HG03521 (cell line): ENCODE measurements at regions not wholly inside any gene's neighbourhood (a gene's known extent, or its start where the extent isn't known, plus 50 kb on each side); places are given as distances from the start of the nearest gene placed in this dataset.
"Not testable (repeated sequence)": the region's sequence is repeated elsewhere in the genome, so short reads cannot be mapped to it uniquely, and the experiment has no call there.

Experiments used
- ATAC-seq: cut with Tn5 transposase; IDR thresholded peaks from one replicate; pipeline ENCODE4 v1.9.1; 2021; ENCODE audit warnings: mild to moderate bottlenecking, moderate library complexity; ENCODE audit not compliant: unreplicated experiment

DNA sequence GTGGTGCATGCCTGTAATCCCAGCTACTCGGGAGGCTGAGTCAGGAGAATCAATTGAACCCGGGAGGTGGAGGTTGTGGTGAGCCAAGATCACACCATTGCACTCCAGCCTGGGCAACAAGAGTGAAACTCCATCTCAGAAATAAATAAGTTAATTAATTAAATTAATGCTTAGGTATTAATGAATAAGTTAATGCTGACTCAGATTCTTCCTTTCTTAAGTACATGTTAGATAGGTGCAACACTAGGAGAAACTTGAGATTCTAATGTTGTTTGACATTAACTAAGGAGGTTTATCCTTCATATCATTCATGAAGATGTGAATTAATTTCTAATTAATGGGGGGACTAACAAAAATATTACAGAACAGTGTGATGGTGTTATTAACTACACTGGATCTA is 812.6 kb upstream of the SPRY2 start:
- no peak for ATAC-seq

DNA sequence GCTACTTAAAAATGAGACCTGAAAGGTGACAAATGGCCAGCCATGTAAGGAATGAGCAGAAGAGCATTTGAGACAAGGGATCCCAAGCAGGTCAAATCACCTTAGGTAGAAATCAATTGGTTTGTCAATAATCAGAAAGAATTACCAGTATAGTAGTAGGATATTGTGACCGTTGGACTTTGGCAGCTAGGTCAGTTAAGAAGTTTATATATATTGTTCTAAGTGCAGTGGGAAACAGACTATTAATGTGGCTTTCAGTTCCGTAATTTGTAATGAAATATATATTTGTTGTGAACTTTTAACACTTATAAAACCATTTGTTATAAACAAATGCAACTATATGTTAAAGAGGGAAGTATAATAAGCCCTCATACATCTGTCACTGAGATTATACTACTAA is 807.9 kb upstream of the SPRY2 start:
- ATAC-seq: no peak

DNA sequence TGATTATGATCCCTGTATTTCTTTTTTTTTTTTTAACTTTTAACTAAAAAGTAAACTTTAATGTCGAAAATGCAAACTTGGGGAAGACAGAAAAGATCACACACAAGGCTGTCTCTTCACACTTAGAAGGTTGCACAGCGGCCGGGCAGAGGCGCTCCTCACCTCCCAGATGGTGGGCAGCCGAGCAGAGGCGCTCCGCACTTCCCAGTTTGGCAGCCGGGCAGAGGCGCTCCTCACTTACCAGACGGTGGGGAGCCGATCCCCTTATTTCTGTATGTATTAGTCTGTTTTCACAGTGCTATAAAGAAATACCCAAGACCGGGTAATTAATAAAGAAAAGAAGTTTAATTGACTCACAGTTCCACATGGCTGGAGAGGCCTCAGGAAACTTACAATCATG is 805.6 kb upstream of the SPRY2 start:
- not testable (repeated sequence) for ATAC-seq

DNA sequence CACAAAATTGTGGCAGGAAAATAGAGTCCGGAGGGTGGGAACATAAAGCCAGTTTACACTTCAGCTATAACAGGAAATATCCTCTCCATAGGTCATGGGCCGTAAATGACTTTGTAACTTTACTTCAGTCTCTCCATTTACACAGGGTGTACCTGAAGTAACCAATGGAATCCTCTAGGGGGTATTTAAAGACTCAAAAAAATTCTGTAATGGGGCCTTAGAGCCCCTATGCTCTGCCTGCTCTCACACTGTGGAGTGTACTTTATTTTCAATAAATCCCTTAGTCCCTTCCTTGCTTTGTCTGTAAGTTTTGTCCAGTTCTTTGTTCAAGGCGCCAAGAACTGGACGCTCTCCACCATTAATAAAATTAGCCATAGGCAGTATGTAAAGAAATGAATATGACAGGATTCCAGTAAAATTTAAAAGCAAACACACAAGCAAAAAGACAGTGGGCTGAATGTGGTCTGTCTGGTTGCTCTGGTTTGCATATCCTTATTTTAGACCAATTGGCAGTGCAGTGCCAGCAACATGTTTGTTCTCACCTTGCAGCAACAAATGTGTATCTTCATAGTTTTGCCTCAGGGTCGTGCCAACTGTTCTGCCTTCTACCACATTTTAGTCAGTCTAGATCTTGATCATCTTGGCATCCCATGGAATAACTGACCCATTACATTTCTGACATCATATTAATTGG is 801.5 kb upstream of the SPRY2 start:
- no peak for ATAC-seq

DNA sequence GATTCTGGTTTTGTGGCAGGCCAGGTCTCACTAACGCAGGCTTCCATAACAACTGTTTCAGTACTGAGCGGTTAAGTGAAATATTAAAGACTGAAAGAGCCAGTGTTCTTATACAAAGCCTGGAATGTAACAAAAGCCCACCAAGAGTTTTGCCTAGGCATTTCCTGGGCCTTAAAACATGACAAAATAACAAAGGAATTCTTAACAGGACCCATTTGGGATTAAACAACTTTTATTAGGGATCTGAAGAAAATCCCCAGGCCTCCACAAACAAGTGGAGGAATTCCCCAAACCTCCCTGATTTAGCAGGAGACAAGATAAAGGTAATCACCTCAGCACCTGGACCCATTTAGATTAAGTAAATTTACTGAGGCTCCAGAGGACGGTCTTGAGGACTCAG is 799.7 kb upstream of the SPRY2 start:
- ATAC-seq: no peak

DNA sequence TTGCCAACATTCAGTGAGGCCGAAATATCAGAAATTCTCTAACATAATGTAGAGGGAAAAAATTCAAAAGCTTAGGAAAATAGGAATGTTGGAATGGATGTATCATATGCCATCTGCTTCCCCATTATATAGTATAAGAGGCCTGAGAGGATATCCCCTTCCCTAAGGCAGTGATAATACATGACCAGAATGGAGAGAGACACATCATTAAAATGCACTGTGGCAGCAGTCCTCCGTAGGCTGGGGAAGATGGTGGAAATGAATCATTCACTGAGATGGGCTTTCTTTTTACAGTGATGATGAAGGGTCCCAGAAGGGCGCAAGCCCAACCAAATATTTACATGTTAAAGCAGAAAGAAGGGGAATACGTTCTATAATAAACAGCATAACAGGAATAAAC is 799.1 kb upstream of the SPRY2 start:
- ATAC-seq: no peak

DNA sequence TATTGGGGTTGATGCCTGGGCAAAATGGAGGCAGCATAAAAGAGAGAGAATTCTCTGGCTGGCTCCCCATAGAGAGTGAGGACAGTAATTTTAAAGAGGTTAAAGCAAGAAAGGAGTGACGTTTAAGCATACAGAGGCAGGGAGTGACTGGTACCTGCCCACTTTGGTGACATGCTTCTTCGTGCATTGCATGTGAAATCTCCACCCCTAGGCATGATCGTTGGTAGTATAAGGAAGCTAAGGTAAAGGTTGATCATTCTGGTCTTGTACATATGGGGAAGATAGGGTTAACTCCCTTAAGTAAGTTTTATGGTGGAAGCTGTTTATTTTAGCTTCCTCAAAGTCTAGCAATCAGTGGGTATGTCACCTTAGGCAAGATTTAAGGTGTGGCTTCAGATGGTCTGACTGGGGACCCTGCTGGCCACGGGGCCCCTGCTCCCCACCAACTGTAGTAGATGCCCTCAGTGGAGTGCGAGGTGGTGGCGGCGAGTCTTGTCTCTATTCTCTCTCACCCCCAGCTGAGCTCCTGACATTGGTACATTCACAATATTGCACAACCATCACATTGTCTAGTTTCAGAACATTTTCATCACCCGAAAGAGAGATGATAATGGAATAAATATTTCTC is 797.5 kb upstream of the SPRY2 start:
- ATAC-seq: no peak

DNA sequence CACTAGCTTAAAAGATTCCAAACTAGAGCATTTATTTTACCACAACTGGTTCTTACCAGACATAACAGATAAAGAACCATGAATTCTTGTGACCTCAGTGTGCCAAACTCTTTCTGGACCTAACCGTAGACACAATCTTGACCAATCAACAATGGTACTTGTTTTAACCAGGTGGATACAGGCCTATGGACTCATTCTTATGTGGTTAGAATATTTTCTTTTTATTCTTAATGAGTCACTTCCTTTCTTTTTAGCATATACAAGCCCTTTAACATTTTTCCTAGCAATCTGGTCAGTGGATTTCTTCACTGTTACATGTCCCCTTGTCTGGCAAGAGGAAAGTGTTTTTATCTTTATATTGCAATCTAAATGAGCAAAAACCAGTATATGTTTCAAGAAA is 792.1 kb upstream of the SPRY2 start:
- ATAC-seq: no peak

DNA sequence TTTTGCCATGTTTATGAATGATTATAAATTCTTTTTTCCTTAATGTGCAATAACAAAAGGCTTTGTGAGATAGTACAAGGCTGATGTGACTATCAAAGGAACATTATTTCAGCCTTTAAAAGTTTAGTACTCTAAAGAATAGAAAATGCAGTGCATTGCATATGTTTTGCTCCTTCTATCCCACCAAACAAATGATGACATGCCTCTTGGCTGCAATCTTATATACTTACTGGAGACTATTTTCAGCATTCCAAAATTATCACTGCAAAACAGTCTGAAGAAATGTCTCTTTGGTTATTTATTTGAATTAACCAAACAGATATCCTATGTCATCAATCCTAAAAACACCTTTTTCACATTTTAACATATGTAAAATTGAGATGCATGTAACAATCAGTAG is 776.5 kb upstream of the SPRY2 start:
- no peak for ATAC-seq

DNA sequence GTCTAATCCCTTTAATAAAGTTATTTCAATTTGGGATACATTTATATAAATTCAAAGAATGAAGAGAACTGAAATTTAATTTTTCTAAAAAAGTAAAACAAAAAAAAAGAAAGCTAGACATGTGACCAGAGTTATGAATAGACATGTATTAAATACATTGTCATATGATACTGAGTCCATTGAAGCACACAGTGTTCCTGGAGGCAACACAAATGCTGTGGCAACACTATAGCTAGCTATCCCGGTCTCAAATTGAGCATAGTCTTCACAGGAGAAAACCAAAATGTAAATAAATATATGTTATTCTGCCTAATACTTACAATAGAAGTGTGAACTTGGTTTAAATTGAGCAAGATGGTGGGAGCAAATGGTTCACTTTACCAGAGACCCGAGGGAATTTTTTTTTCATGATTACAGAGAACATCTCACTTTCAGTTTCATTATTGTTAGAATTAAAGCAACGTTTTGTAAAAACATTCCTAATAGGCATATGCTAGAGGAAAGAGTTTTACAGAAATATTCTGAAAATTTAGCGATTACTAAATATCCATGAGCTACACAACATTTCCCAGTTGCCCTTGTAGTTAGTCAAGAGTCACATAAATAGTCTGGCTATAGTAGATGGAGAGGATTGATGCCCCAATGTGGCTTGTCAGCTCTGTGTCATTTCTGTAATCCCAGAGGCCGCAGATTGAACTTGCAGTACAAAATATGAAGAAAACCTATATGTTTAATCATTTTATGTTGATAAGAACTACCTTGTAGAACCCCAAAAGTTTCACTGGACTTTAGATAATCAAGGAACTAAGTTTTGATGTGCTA is 775.7 kb upstream of the SPRY2 start:
- ATAC-seq: no peak

DNA sequence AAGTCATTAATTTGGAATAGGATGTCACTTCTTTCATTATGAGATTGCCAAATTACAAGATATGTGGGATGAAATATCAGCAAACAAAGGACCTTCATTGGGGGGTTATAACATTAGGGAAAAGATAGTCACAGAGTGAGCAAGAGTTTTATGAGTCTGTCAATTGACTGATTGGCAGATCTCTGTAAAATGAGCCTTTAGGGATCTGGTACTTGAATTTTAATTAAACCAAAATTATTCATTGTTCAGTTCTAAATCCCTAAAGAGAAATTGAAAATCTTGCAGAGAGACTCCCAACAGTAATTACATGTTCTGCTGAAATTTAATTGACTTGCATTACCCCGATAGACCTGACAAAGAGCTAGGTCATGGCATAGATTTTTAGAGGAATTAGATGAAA is 768.1 kb upstream of the SPRY2 start:
- ATAC-seq: no peak

DNA sequence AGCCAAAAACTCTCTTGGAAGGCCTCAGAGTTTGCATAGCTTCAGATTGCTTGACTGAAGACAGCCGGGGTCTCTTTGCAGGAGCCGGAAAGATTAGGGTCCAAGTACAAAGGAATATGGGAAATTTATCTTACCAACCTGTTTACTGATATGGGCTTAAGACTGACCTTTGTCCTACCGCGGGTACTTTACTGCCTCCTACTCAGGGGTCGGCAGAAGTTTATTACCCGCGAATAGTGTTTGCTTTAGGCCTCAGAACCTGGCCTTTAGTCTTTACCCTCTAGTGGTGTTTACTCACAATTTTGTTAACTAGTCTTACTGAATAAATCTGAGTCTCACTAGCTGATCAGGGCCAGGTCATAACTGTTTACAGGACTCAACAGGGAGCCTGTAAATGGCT is 765.4 kb upstream of the SPRY2 start:
- no peak for ATAC-seq

DNA sequence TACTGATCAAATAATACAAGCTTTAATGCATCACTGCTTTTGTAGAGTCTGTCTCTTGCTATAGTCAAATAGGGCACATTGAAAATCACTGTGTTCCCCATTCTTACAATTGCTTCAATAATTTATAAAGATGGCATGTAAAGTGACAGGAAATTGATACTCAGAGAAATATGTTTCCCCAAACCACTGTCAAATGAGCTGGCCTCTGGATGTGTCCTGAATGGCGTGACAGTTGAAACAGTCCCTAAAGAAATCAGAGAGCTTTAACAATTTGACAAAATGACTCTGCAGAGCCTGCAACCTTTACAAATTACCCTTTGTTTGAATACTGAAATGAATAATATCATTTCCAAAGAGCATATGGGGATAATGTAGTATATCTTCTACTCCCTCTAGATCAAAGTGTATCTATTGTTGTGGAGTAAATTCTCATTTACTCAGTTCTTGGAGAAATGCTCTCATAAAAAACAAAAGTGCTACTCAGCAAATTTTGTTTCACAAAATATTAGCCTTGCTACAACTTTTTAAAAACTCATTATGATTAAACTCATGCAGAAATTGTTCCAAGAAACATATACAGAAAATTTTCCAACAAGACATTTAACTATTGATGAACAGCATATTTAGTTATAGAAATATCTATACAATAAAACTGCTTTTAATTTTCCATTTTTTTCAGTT is 763.2 kb upstream of the SPRY2 start:
- ATAC-seq: no peak

DNA sequence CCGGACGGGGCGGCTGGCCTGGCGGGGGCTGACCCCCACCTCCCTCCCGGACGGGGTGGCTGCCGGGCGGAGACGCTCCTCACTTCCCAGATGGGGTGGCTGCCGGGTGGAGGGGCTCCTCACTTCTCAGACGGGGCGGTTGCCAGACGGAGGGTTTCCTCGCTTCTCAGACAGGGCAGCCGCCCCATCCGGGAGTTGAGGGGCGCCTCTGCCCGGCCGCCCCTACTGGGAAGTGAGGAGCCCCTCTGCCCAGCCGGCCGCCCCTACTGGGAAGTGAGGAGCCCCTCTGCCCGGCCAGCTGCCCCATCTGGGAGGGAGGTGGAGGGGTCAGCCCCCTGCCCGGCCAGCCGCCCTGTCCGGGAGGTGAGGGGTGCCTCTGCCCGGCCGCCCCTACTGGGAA is 761.1 kb upstream of the SPRY2 start:
- not testable (repeated sequence) for ATAC-seq

DNA sequence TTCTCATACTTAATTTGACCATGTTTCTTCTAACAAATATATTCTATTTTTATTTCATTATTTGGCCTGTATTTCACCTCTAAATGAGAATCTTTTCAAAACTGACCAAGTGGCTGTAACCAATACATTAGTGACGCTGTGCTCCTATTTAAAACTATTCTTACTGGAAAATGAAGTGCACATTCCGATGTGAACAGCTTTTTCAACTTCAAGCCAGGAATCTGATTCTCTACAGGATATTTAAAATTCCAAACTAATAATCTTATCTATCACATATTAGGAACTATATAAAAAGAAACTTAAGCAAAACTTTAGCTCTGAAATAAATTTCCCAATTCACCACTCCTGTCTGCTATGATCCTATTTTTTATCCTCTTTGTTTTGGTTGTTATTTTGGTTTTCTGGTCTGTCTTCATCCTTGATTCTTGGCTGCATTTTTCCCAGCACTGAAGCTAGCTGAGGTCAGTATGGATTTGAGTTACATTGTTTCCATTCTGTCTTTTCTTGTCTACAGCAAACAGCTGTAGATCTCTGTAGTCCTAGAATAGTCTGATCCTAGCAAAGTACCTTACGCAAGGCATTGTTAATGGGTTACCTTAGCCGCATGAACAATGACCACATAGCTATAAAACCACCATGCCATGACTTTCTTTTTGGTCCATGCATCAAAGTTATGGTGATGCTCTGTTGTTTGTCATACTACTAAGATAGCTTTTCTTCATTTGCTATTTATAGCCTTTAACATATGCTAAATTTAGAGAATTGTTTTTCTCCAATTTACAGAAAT is 748.6 kb upstream of the SPRY2 start:
- no peak for ATAC-seq

DNA sequence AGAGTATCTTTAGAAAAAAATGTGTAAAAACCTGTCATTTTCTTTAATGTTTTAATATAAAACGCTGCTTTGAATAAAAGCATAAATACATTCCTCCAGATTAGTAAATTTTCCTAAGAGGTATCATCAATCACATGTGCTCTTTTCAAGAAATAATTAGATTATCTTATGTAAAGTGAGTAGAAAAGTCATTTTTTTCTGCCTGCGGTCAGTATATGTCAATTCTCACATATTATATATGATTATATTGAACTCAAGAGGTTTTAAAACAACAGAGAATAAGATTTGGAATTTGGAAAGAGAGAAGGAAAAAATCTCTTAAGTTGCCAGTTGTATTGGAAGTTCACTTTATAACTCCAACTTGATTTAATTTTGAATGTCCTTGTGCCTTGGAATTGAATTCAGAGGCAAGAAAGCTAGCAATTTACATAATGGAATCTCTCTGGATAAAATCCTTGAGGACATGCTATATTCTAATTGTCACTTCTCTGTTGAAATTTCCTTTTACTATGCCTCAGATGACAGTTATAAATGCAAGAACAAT is 740.1 kb upstream of the SPRY2 start:
- ATAC-seq: no peak

DNA sequence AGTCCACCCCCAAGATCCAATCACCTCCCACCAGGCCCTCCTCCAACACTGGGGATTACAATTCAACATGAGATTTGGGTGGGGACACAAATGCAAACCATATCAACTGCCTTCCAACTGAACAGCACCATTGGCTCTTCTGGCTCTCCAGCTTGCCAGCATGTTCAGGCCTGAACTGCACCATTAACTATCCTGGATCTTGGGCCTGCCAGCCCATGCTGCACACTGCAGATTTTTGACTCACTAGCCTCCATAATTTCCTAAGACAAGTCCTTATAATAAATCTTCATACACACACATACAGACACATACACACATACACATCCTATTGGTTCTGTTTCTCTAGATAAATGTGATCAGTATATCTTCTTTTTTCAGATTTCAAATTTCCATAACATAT is 737.1 kb upstream of the SPRY2 start:
- no peak for ATAC-seq

DNA sequence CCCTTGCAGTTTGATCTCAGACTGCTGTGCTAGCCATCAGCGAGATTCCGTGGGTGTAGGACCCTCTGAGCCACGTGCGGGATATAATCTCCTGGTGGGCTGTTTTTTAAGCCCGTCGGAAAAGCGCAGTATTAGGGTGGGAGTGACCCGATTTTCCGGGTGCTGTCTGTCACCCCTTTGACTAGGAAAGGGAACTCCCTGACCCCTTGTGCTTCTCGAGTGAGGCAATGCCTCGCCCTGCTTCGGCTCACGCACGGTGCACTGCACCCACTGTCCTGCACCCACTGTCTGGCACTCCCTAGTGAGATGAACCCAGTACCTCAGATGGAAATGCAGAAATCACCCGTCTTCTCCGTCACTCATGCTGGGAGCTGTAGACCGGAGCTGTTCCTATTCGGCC is 728.9 kb upstream of the SPRY2 start:
- ATAC-seq: not testable (repeated sequence)

DNA sequence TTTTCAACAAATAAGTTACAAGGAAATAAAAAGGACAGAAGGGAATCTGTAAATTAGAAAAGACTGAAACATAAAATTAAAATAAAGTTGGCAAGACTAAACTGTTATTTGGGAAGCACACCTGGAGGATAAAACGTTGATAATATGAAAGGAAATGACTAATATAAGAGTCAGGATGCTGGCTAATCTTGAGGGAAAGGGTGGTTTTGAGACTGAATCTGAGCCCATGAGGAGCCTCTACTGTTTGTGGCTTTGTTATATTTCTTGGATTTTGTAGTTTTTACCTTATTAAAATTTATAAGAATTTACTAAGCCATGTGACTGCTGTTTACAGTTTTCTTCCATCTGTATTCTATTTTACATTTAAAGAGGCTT is 718.0 kb upstream of the SPRY2 start:
- ATAC-seq: no peak

DNA sequence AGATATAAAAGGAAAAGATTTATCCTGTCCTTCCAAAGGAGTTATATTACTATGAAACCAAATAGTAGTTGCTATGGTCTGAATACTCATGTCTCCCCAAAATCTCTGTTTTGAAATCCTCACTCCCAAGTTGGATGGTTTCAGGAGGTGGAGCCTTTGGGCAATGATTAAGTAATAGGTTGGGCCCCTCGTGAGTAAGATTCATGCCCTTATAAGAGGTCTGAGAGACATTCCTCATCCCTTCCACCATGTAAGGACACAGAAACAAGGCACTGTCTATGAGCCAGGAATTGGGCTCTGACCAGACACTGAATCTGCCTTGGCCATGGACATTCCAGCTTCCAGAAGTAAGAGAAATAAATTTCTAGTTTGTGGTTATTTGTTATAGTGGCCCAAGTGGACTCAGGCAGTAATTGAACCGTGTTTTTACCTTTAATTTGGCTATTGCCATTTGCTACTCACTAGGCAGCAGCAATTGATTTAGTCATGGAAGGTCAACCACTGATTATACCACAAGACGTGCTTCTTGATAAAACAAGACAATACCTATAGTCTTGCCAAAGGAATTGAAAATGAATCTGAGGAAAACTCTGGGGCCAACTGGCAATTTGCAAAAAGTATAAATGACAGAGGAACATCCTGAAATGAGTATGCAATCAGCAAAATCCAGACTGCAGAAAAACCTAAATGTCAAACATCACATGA is 717.4 kb upstream of the SPRY2 start:
- ATAC-seq: no peak
